Effector memory CD8-positive, alpha-beta T cell (primary cell): ENCODE measurements at regions not wholly inside any gene's neighbourhood (a gene's known extent, or its start where the extent isn't known, plus 50 kb on each side); places are given as distances from the start of the nearest gene placed in this dataset.

Source experiments
- ATAC-seq: fragments of 150-1000 bp; cut with Tn5 transposase; replicated peaks from 2 replicates; pipeline ENCODE4 v1.10.0; 2021; ENCODE audit warnings: mild to moderate bottlenecking, moderate library complexity
- DNase-seq, 3 experiments: peaks; one replicate each; pipeline ENCODE4 v3.0.0; 2021
- H3K27ac Mint-ChIP-seq, 2 donors: one replicate each; pipeline ENCODE4 v1.8.0; 2022; ENCODE audit warnings: mild to moderate bottlenecking in 2 of 2, mixed read lengths in 2 of 2, moderate library complexity in 2 of 2
- H3K27me3 Mint-ChIP-seq, 2 donors: one replicate each; pipeline ENCODE4 v1.8.0; 2022; ENCODE audit warnings: mixed read lengths in 2 of 2
- H3K36me3 Mint-ChIP-seq: one replicate; pipeline ENCODE4 v1.8.0; 2022; ENCODE audit warnings: mild to moderate bottlenecking, moderate library complexity, mixed read lengths; ENCODE audit not compliant: insufficient read depth
- H3K4me1 Mint-ChIP-seq, 2 donors: one replicate each; pipeline ENCODE4 v1.8.0; 2022; ENCODE audit warnings: low read depth in 2 of 2, mixed read lengths in 2 of 2
- H3K4me3 Mint-ChIP-seq, 2 donors: one replicate each; pipeline ENCODE4 v1.8.0; 2022; ENCODE audit warnings: mild to moderate bottlenecking in 2 of 2, mixed read lengths in 2 of 2, moderate library complexity in 2 of 2
- H3K9me3 Mint-ChIP-seq, 2 donors: one replicate each; pipeline ENCODE4 v1.8.0; 2022; ENCODE audit warnings: mixed read lengths in 2 of 2

DNA sequence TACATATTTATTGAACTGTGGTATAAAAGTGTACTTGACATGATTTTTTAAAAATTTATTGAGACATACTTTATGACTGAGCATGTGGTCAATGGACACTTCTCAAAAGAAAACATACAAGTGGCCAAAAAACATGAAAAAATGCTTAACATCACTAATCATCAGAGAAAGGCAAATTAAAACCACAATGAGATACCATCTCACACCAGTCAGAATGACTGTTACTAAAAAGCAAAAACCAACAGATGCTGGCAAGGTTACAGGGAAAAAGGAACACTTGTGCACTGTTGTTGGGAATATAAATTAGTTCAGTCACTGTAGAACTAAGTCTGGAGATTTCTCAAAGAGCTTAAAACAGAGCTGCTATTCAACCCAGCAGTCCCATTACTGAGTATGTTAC, 1177.6 kb downstream of the GALC start:
- H3K36me3 Mint-ChIP-seq, result no peaks in the 10 kb centered on the region
- ATAC-seq, result no peak
- no peak overlapping the region for H3K4me3 Mint-ChIP-seq
- no peak for DNase-seq
- H3K4me1 Mint-ChIP-seq, result no peaks in the 10 kb centered on the region
- H3K9me3 Mint-ChIP-seq, result peaks cover 8 to 9% of the 10 kb centered on the region in 2 donors
- H3K27me3 Mint-ChIP-seq, result no peaks in the 10 kb centered on the region
- no peak overlapping the region for H3K27ac Mint-ChIP-seq

DNA sequence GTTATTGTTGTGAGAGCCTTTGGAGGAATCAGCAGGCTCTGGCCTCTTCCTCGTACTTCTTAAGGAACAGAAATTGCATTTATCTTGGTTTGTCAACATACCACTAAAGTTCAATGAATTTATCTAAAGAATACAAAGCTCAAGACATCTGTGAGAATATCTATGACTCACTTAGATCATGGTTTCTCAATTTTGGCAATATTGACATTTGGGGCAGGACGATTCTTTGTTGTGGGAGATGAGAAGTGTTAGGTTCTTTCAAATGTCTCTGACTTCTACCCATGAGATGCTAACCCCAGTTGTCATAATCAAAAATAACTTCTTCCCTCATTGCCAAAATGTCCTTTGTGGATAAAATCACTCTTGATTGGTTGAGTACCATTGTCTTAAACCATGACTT, 1190.3 kb downstream of the GALC start:
- DNase-seq, result no peak
- H3K36me3 Mint-ChIP-seq, result no peaks in the 10 kb centered on the region
- no peak for ATAC-seq

DNA sequence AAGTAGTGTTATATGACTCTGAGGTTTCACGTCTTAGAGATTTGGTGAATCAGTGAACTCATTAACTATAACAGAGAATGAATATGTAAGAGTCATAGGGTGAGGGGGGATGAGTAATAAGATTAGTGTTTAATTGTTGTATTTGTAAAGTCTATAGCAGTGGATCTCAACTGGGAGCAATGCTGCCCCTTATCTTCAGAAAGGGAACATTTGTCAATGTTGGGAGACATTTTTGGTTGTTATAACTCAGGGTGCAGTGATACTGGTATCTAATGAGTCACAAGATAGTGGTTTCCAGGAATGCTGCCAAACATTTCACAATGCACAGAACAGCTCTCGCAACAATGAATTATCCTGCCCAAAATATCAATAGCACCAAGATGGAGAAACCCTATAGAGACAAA, 1193.7 kb downstream of the GALC start:
- Mint-ChIP-seq H3K4me1 (no peaks in the 10 kb centered on the region), H3K27ac (no peak overlapping the region), H3K36me3 (no peaks in the 10 kb centered on the region), H3K27me3 (no peaks in the 10 kb centered on the region), H3K9me3 (peaks cover 8 to 10% of the 10 kb centered on the region in 2 donors), H3K4me3 (no peak overlapping the region)
- ATAC-seq (no peak), DNase-seq (no peak)

More for the DNA sequence above, 1190.3 kb downstream of the GALC start:
- no peak overlapping the region for H3K4me3 Mint-ChIP-seq
- H3K27ac Mint-ChIP-seq, result no peak overlapping the region
- no peaks in the 10 kb centered on the region for H3K27me3 Mint-ChIP-seq
- peaks cover 6 to 8% of the 10 kb centered on the region in 2 donors for H3K9me3 Mint-ChIP-seq
- H3K4me1 Mint-ChIP-seq, result no peaks in the 10 kb centered on the region

- H3K36me3 Mint-ChIP-seq, result no peaks in the 10 kb centered on the region
- H3K27ac Mint-ChIP-seq, result no peak overlapping the region
- no peak for ATAC-seq
- DNase-seq, result no peak
- peaks cover 8 to 11% of the 10 kb centered on the region in 2 donors for H3K9me3 Mint-ChIP-seq
- H3K27me3 Mint-ChIP-seq, result no peaks in the 10 kb centered on the region
- H3K4me1 Mint-ChIP-seq, result no peaks in the 10 kb centered on the region
- H3K4me3 Mint-ChIP-seq, result no peak overlapping the region
These were observed 1194.7 kb downstream of the GALC start for GRCh38 chr14:86798330-86798729.

DNA sequence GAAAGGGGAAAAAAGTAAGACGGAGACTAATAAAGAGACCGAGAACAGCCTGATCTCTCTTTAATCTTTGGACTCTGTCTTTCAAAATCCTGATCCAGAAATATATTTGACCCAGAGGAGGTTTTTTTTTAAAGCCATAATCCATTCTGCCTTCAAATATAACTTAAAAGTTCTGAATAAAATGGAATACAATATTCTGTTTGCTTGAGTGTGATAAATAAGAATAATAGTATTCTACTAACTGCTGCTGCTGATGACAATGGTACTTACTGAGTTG, 1196.0 kb downstream of the GALC start:
- Mint-ChIP-seq H3K9me3 (peaks cover 8 to 14% of the 10 kb centered on the region in 2 donors), H3K27ac (no peak overlapping the region), H3K4me3 (no peak overlapping the region), H3K4me1 (no peaks in the 10 kb centered on the region), H3K36me3 (no peaks in the 10 kb centered on the region), H3K27me3 (no peaks in the 10 kb centered on the region)
- ATAC-seq (no peak), DNase-seq (no peak)

DNA sequence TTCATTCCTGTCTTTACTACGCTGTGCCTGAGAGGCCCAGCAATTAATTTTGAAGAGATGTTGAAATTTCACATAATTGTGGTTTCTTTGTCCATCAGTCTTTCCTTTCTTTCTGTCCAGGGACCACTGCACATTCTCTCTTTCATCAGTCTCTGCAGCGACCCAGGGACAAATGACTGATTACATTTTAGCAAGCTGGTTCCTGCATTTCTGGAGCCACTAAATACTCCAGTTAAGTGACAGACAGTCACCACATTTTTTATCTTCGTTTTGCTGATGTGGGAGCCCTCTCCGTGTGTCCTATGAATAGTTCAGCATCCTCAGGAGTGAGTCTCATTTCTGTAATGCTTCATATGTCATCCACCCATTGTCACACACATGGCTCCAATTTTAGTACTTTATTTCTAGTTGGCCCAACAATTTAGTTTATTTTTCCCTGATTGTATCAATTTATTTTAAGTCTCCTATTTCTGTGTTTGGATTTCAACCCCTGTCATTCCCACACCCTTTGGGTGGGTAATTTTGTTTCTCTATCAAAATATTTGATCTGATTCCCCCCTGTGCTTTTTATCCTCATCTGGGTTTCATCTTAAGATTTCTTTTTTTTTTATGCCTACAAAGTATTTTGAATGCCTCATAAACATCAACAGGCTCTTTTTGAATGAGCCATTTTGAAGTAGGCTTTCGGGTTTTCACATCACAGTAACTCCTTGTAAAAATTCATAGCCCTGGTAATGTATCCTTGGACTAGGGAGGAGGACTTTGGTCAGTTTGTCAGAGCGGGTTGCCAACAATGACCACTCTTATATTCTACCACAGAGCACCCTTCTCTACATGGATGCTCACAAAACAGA, 1196.5 kb downstream of the GALC start:
- Mint-ChIP-seq H3K4me1 (no peaks in the 10 kb centered on the region), H3K27ac (no peak overlapping the region), H3K27me3 (no peaks in the 10 kb centered on the region), H3K4me3 (no peak overlapping the region), H3K9me3 (peaks cover 10 to 14% of the 10 kb centered on the region in 2 donors), H3K36me3 (no peaks in the 10 kb centered on the region)
- DNase-seq (no peak), ATAC-seq (no peak)

GRCh38 chr14:86794689-86795088, 1198.3 kb downstream of the GALC start:
- H3K9me3 Mint-ChIP-seq, result peaks cover 16% of the 10 kb centered on the region in 2 donors
- H3K27me3 Mint-ChIP-seq, result no peaks in the 10 kb centered on the region
- no peak overlapping the region for H3K27ac Mint-ChIP-seq
- no peak overlapping the region for H3K4me3 Mint-ChIP-seq
- ATAC-seq, result no peak
- no peaks in the 10 kb centered on the region for H3K36me3 Mint-ChIP-seq
- no peak for DNase-seq
- no peaks in the 10 kb centered on the region for H3K4me1 Mint-ChIP-seq

DNA sequence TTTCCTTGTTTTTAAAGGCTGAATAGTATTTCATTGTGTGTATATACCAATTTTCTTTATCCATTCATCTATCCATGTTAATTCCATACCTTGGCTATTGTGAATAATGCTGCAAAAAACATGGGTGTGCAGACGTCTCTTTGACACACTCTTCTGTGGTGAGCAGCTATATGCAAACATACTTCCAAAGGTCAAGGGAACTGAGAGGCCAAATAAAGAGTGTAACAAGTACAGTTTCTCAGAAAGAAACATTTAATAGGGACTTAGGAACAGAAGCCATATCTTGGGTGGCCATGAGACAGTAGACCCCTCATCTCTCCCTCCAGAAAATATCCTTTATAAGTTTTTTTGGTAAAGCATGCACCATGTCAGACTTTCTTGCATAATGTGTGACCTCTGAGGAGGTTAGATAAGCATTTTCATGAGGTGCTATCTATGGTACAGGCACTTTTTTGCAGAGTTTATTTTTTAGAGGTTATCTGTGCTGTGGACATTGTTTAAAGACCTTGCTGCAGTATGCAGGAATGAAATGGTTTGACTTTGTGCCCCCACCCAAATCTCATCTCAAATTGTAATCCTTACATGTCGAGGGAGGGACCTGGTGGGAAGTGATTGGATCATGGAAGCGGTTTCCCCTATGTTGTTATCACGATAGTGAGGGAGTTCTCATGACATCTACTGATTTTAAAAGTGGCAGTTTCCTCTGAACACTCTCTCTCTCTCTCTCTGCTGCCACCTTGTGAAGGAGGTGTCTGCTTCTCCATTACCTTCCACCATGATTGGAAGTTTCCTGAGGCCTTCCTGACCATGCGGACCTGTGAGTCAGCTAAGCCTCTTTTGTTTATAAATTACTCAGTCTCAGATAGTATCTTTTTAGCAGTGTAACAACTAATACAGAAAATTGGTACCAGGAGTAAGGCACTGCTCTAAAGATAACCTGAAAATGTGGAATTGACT, 1202.3 kb downstream of the GALC start:
- H3K27me3 Mint-ChIP-seq, result no peaks in the 10 kb centered on the region
- H3K9me3 Mint-ChIP-seq, result peaks cover 9 to 11% of the 10 kb centered on the region in 2 donors
- no peaks in the 10 kb centered on the region for H3K4me1 Mint-ChIP-seq
- DNase-seq (no peak), ATAC-seq (no peak)
- no peak overlapping the region for H3K4me3 Mint-ChIP-seq
- H3K27ac Mint-ChIP-seq, result no peak overlapping the region
- no peaks in the 10 kb centered on the region for H3K36me3 Mint-ChIP-seq

GRCh38 chr14:86788224-86788623, 1204.8 kb downstream of the GALC start:
- no peak overlapping the region for H3K4me3 Mint-ChIP-seq
- ATAC-seq (no peak), DNase-seq (no peak)
- H3K36me3 Mint-ChIP-seq, result no peaks in the 10 kb centered on the region
- H3K9me3 Mint-ChIP-seq, result peaks cover 9 to 10% of the 10 kb centered on the region in 2 donors
- H3K27ac Mint-ChIP-seq, result no peak overlapping the region
- no peaks in the 10 kb centered on the region for H3K27me3 Mint-ChIP-seq
- H3K4me1 Mint-ChIP-seq, result no peaks in the 10 kb centered on the region

GRCh38 chr14:86787717-86788116, 1205.3 kb downstream of the GALC start:
- Mint-ChIP-seq H3K4me1 (no peaks in the 10 kb centered on the region), H3K36me3 (no peaks in the 10 kb centered on the region), H3K27me3 (no peaks in the 10 kb centered on the region), H3K9me3 (peaks cover 9% of the 10 kb centered on the region in 2 donors), H3K27ac (no peak overlapping the region), H3K4me3 (no peak overlapping the region)
- ATAC-seq (no peak), DNase-seq (no peak)

GRCh38 chr14:86782092-86782580, 1210.8 kb downstream of the GALC start:
- H3K36me3 Mint-ChIP-seq, result no peaks in the 10 kb centered on the region
- no peak for ATAC-seq
- no peak for DNase-seq

DNA sequence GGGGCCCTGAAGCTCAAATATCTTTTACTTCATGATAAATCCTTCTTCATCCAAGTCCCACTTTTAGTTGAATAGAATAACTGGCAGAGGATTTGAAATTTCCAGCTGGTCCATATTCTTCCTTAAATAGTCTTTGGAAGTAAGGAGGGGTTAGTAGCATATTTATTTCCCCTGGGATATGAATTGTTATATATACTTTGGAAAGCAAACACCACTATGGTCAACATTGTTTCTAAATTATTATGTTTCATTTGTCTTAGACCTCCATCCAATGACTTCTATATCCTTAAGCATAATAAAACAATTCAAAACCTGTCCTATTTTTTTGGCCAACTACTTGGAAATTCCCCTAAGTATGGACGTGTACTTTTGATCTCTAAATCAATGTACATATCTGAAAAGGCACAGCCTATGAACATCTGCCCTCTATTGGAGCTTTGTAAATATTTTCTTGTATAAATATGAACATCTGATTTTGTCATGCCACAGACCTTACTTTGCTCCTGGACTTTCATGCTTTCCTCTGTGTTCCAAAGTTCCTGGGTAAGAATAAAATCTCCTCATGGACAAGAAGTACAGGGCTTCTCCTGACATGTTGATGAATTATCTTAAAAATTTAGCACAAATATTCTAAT, 1212.0 kb downstream of the GALC start:
- Mint-ChIP-seq H3K27me3 (no peaks in the 10 kb centered on the region), H3K4me1 (no peaks in the 10 kb centered on the region), H3K9me3 (peaks cover 7 to 14% of the 10 kb centered on the region in 2 donors)

More at GRCh38 chr14:86782092-86782580, 1210.8 kb downstream of the GALC start:
- Mint-ChIP-seq H3K9me3 (peaks cover 7 to 16% of the 10 kb centered on the region in 2 donors), H3K4me1 (no peaks in the 10 kb centered on the region), H3K27ac (no peak overlapping the region), H3K27me3 (no peaks in the 10 kb centered on the region), H3K4me3 (no peak overlapping the region)

GRCh38 chr14:86780461-86780860, 1212.5 kb downstream of the GALC start:
- Mint-ChIP-seq H3K4me3 (no peak overlapping the region), H3K9me3 (peaks cover 7 to 14% of the 10 kb centered on the region in 2 donors)

More for the DNA sequence above, 1212.0 kb downstream of the GALC start:
- Mint-ChIP-seq H3K27ac (no peak overlapping the region), H3K4me3 (no peak overlapping the region), H3K36me3 (no peaks in the 10 kb centered on the region)
- DNase-seq (no peak), ATAC-seq (no peak)

More at GRCh38 chr14:86780461-86780860, 1212.5 kb downstream of the GALC start:
- Mint-ChIP-seq H3K27ac (no peak overlapping the region), H3K27me3 (no peaks in the 10 kb centered on the region), H3K4me1 (no peaks in the 10 kb centered on the region), H3K36me3 (no peaks in the 10 kb centered on the region)
- DNase-seq (no peak), ATAC-seq (no peak)
